ENCODE measurements at regions not wholly inside any gene's neighbourhood (a gene's known extent, or its start where the extent isn't known, plus 50 kb on each side); places are given as distances from the start of the nearest gene placed in this dataset.

GRCh38 chr14:71592361-71592760 is 339.9 kb upstream of the RGS6 start:
- DNase-seq = no peak
- Histone ChIP-seq H3K18ac (ENCODE audit: low read depth, low read length) (peak overlapping the region; percentile 84), H3K4me1 (ENCODE audit: control insufficient read depth, insufficient read depth, low read length) (peaks cover 8% of the 10 kb centered on the region), H3K9me1 (ENCODE audit: insufficient read depth, low read length) (peaks cover 17% of the 10 kb centered on the region), H2AK5ac (ENCODE audit: low read depth, low read length) (peak overlapping the region; percentile 76), H3K9ac (ENCODE audit: low read depth, low read length) (no peak overlapping the region), H3K4me2 (ENCODE audit: low read depth, low read length) (peak overlapping the region; percentile 64; the same call in 1 of the 2 replicates), H2BK120ac (ENCODE audit: low read depth, low read length) (peak overlapping the region; percentile 58), H3K79me1 (ENCODE audit: low read depth in 1 of 2, low read length in 2 of 2) (peaks cover 31 to 68% of the 10 kb centered on the region in 2 experiments), H3K27ac (ENCODE audit: insufficient read depth, low read length) (peak overlapping the region; percentile 34), H4K5ac (ENCODE audit: low read depth, low read length) (peak overlapping the region; percentile 51; the same call in 1 of the 2 replicates), H3K36me3 (ENCODE audit: control insufficient read depth, insufficient read depth, low read length) (peaks cover 1% of the 10 kb centered on the region; the same call in 1 of the 2 replicates), H2BK15ac (ENCODE audit: low read depth, low read length) (peak overlapping the region; percentile 53; the same call in 1 of the 3 replicates), H2BK5ac (ENCODE audit: low read depth, low read length, poor library complexity, severe bottlenecking) (peak overlapping the region; percentile 79), H2BK20ac (ENCODE audit: low read depth, low read length) (peak overlapping the region; percentile 68), H3K27me3 (ENCODE audit: control insufficient read depth, insufficient read depth, low read length) (no peaks in the 10 kb centered on the region), H4K8ac (ENCODE audit: low read depth in 2 of 2, low read length in 2 of 2) (peak overlapping the region in 1 of 2 experiments; percentile 27; a peak in 1 of 4 replicates), H3K14ac (replicated peaks; ENCODE audit: low read depth, low read length) (no peak overlapping the region; the same call in 1 of the 2 replicates), H2AFZ (replicated peaks; ENCODE audit: low read length, poor library complexity) (no peak overlapping the region), H3K23ac (ENCODE audit: low read depth, low read length) (no peak overlapping the region), H4K91ac (ENCODE audit: insufficient read depth, low read depth, low read length) (peak overlapping the region; percentile 62; the same call in 1 of the 2 replicates), H3K4ac (ENCODE audit: low read depth, low read length) (peak overlapping the region; percentile 69), H4K20me1 (ENCODE audit: insufficient read depth, low read length) (no peaks in the 10 kb centered on the region; the same call in 1 of the 2 replicates), H3K9me3 (ENCODE audit: control insufficient read depth, insufficient read depth, low read length) (no peaks in the 10 kb centered on the region), H3K4me3 (ENCODE audit: insufficient read depth, low read depth, low read length) (no peak overlapping the region), H3K56ac (ENCODE audit: extremely low read depth, insufficient read depth, low read length) (no peak overlapping the region), H2AK9ac (replicated peaks; ENCODE audit: low read depth, low read length, poor library complexity) (no peak overlapping the region)
- no peak for ATAC-seq (ENCODE audit: low read depth)
- CTCF ChIA-PET = interaction anchor here (0.6 to 1.5 kb wide), 5 partner anchors 9 to 271 kb away, joined by 3 to 5 read pairs (median 3); no protein-coding TSS in a partner anchor
- POLR2A ChIA-PET (ENCODE audit: unreplicated experiment) = no interaction called here
- intact Hi-C loops (cut with micrococcal nuclease) = loop anchor here (5.0 kb wide), 1 partner anchor 120 kb away; no protein-coding TSS in a partner anchor
- in situ Hi-C loops (cut with MboI; ENCODE audit: low sequenced_read_pairs) = no loop called here
- no TSS peak for BruUV-seq (replicated peaks)
- TF ChIP-seq NFE2L2 (IDR thresholded peaks at IDR 0.05; ENCODE audit: low read depth, low read length) = no peak
- TF ChIP-seq SMC3 (IDR thresholded peaks at IDR 0.05; ENCODE audit: low read depth, low read length) = no peak
- no peak for TF ChIP-seq CEBPB (IDR thresholded peaks at IDR 0.05; ENCODE audit: low read depth, low read length)
- TF ChIP-seq ELK1 (IDR thresholded peaks at IDR 0.05; ENCODE audit: borderline replicate concordance, low read depth, low read length) = no peak
- TF ChIP-seq RCOR1 (IDR thresholded peaks at IDR 0.05; ENCODE audit: insufficient replicate concordance, low read length) = no peak
- no CpG with 5 or more reads among the region's 2 CpGs for WGBS, 2 experiments (ENCODE audit: extremely low coverage in 2 of 2, insufficient read length in 1 of 2)
- dilution Hi-C loops (cut with HindIII; ENCODE audit: low sequenced_read_pairs, unreplicated experiment) = no loop called here
